ENCODE measurements at regions not wholly inside any gene's neighbourhood (a gene's known extent, or its start where the extent isn't known, plus 50 kb on each side); places are given as distances from the start of the nearest gene placed in this dataset.

DNA sequence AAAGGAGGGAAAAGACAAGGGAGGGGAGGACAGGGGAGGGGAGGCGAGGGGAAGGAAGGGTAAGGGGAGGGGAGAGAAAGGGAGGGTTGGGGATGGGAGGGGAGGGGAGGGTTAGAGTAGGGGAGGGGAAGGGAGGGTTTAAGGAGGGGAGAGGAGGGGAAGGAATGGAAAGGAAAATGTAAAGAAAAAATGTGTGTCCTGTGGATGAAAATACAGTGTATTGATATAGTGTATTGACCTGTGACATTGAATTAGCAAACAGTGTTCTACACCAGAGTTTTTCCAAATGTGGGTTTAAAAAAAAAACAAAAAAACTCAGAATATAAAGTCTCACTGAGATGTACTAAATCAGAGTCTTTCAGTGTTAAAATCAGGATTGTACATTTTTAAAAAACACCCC is 1279.8 kb upstream of the ADGRL2 start:
- TF ChIP-seq, protein P1, sequence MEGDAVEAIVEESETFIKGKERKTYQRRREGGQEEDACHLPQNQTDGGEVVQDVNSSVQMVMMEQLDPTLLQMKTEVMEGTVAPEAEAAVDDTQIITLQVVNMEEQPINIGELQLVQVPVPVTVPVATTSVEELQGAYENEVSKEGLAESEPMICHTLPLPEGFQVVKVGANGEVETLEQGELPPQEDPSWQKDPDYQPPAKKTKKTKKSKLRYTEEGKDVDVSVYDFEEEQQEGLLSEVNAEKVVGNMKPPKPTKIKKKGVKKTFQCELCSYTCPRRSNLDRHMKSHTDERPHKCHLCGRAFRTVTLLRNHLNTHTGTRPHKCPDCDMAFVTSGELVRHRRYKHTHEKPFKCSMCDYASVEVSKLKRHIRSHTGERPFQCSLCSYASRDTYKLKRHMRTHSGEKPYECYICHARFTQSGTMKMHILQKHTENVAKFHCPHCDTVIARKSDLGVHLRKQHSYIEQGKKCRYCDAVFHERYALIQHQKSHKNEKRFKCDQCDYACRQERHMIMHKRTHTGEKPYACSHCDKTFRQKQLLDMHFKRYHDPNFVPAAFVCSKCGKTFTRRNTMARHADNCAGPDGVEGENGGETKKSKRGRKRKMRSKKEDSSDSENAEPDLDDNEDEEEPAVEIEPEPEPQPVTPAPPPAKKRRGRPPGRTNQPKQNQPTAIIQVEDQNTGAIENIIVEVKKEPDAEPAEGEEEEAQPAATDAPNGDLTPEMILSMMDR (IDR thresholded peaks at IDR 0.05; ENCODE audit: insufficient read depth, low read length): no peak
- TF ChIP-seq POLR2AphosphoS5 (IDR thresholded peaks at IDR 0.05; ENCODE audit: low read depth): no peak
- TF ChIP-seq, protein P2, sequence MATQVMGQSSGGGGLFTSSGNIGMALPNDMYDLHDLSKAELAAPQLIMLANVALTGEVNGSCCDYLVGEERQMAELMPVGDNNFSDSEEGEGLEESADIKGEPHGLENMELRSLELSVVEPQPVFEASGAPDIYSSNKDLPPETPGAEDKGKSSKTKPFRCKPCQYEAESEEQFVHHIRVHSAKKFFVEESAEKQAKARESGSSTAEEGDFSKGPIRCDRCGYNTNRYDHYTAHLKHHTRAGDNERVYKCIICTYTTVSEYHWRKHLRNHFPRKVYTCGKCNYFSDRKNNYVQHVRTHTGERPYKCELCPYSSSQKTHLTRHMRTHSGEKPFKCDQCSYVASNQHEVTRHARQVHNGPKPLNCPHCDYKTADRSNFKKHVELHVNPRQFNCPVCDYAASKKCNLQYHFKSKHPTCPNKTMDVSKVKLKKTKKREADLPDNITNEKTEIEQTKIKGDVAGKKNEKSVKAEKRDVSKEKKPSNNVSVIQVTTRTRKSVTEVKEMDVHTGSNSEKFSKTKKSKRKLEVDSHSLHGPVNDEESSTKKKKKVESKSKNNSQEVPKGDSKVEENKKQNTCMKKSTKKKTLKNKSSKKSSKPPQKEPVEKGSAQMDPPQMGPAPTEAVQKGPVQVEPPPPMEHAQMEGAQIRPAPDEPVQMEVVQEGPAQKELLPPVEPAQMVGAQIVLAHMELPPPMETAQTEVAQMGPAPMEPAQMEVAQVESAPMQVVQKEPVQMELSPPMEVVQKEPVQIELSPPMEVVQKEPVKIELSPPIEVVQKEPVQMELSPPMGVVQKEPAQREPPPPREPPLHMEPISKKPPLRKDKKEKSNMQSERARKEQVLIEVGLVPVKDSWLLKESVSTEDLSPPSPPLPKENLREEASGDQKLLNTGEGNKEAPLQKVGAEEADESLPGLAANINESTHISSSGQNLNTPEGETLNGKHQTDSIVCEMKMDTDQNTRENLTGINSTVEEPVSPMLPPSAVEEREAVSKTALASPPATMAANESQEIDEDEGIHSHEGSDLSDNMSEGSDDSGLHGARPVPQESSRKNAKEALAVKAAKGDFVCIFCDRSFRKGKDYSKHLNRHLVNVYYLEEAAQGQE (IDR thresholded peaks at IDR 0.05; ENCODE audit: insufficient replicate concordance, low read depth): no peak
- TF ChIP-seq SPI1 (IDR thresholded peaks at IDR 0.05; ENCODE audit: borderline replicate concordance, low read depth): no peak
